HG02870 (cell line): ENCODE measurements at regions not wholly inside any gene's neighbourhood (a gene's known extent, or its start where the extent isn't known, plus 50 kb on each side); places are given as distances from the start of the nearest gene placed in this dataset.
"Not testable (repeated sequence)": the region's sequence is repeated elsewhere in the genome, so short reads cannot be mapped to it uniquely, and the experiment has no call there.

ENCODE experiments used
- ATAC-seq: cut with Tn5 transposase; IDR thresholded peaks from one replicate; pipeline ENCODE4 v1.9.1; 2021; ENCODE audit warnings: mild to moderate bottlenecking, moderate library complexity; ENCODE audit not compliant: unreplicated experiment

GRCh38 chr4:151459375-151459774 lies 50.4 kb downstream of the FHIP1A start:
- ATAC-seq, result no peak

GRCh38 chr4:151460434-151460833 lies 51.5 kb downstream of the FHIP1A start:
- no peak for ATAC-seq

GRCh38 chr4:151462554-151462953 lies 53.6 kb downstream of the FHIP1A start:
- ATAC-seq, result no peak

- no peak for ATAC-seq
Measured at GRCh38 chr4:151468715-151469696, 60.0 kb downstream of the FHIP1A start.

GRCh38 chr4:151469970-151470369 lies 61.0 kb downstream of the FHIP1A start:
- no peak for ATAC-seq

GRCh38 chr4:151471728-151472127 lies 62.8 kb downstream of the FHIP1A start:
- no peak for ATAC-seq

GRCh38 chr4:151472297-151472696 lies 63.3 kb downstream of the FHIP1A start:
- ATAC-seq, result no peak

- ATAC-seq, result no peak
Measured at GRCh38 chr4:151472711-151473110, 63.7 kb downstream of the FHIP1A start.

GRCh38 chr4:151473521-151474097 lies 64.6 kb downstream of the FHIP1A start:
- ATAC-seq, result no peak

GRCh38 chr4:151475035-151475714 lies 66.2 kb downstream of the FHIP1A start:
- ATAC-seq, result no peak

GRCh38 chr4:151481813-151482212 lies 72.8 kb downstream of the FHIP1A start:
- no peak for ATAC-seq

- no peak for ATAC-seq
Measured at GRCh38 chr4:151484396-151485102, 75.6 kb downstream of the FHIP1A start.

GRCh38 chr4:151485541-151486131 lies 76.7 kb downstream of the FHIP1A start:
- ATAC-seq, result no peak

GRCh38 chr4:151486168-151486567 lies 77.2 kb downstream of the FHIP1A start:
- no peak for ATAC-seq

- no peak for ATAC-seq
Measured at GRCh38 chr4:151488968-151489367, 80.0 kb downstream of the FHIP1A start.

GRCh38 chr4:151489462-151490203 lies 80.7 kb downstream of the FHIP1A start:
- ATAC-seq, result no peak

GRCh38 chr4:151495612-151496011 lies 86.6 kb downstream of the FHIP1A start:
- ATAC-seq, result not testable (repeated sequence)

- not testable (repeated sequence) for ATAC-seq
Measured at GRCh38 chr4:151511548-151511947, 102.6 kb downstream of the FHIP1A start.

GRCh38 chr4:151517896-151518295 lies 108.9 kb downstream of the FHIP1A start:
- no peak for ATAC-seq

GRCh38 chr4:151518359-151518758 lies 109.4 kb downstream of the FHIP1A start:
- ATAC-seq, result no peak
